Ishikawa (cell line): ENCODE measurements at regions not wholly inside any gene's neighbourhood (a gene's known extent, or its start where the extent isn't known, plus 50 kb on each side); places are given as distances from the start of the nearest gene placed in this dataset.

Source experiments
- CEBPB ChIP-seq: IDR thresholded peaks from 2 replicates; pipeline ENCODE4 v1.6.1; 2012
- CREB1 ChIP-seq: IDR thresholded peaks from 2 replicates; pipeline ENCODE4 v1.6.1; 2012; ENCODE audit warnings: low read depth
- EP300 ChIP-seq: IDR thresholded peaks from 2 replicates; pipeline ENCODE4 v1.6.1; 2012; ENCODE audit warnings: borderline replicate concordance
- RAD21 ChIP-seq: IDR thresholded peaks from 2 replicates; pipeline ENCODE4 v1.6.1; 2012; ENCODE audit warnings: low read depth
- TEAD4 ChIP-seq: IDR thresholded peaks from 2 replicates; pipeline ENCODE4 v1.6.1; 2012
- YY1 ChIP-seq: IDR thresholded peaks from 2 replicates; pipeline ENCODE4 v1.6.1; 2012; ENCODE audit warnings: low read depth
- ZBTB7A ChIP-seq: IDR thresholded peaks from 2 replicates; pipeline ENCODE4 v1.6.1; 2012; ENCODE audit warnings: low read depth
- TF ChIP-seq, protein P1 (sequence below): IDR thresholded peaks from 2 replicates; pipeline ENCODE4 v1.6.1; 2012
- TF ChIP-seq, protein P2 (sequence below): IDR thresholded peaks from 2 replicates; pipeline ENCODE4 v1.6.1; 2012

DNA sequence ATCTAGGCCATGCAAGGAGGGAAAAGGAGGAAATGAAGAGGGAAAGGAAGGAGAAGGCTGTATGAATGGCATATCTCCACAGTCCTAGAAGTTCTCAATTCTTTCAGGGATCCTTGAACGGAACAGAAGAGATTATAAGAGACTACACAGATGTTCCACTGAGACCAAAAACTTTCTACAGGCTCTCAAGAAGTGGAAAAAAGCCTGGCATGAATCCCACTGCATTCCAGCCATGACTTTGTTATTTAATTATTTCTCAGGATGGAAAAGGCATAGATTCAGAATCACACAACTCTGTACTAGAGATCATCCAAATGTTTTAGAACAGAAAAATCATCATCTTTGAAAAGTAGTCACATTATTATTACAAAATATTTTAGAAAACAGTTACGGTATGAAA is 131.7 kb upstream of the CDH20 start:
- TF ChIP-seq RAD21 (no peak), ZBTB7A (no peak), EP300 (no peak), TEAD4 (no peak), YY1 (no peak), CEBPB (no peak), CREB1 (no peak)
- TF ChIP-seq, protein P1, sequence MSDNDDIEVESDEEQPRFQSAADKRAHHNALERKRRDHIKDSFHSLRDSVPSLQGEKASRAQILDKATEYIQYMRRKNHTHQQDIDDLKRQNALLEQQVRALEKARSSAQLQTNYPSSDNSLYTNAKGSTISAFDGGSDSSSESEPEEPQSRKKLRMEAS, result no peak
- TF ChIP-seq, protein P2, sequence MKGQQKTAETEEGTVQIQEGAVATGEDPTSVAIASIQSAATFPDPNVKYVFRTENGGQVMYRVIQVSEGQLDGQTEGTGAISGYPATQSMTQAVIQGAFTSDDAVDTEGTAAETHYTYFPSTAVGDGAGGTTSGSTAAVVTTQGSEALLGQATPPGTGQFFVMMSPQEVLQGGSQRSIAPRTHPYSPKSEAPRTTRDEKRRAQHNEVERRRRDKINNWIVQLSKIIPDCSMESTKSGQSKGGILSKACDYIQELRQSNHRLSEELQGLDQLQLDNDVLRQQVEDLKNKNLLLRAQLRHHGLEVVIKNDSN, result no peak
